Heart left ventricle (tissue), 16 donors: ENCODE measurements at regions not wholly inside any gene's neighbourhood (a gene's known extent, or its start where the extent isn't known, plus 50 kb on each side); places are given as distances from the start of the nearest gene placed in this dataset.

ENCODE experiments used
- ATAC-seq, 4 donors: fragments of 200-7000 bp; cut with Tn5 transposase; one replicate each; pipeline ENCODE4 v1.9.1; 2020 to 2022; ENCODE audit warnings: moderate library complexity in 4 of 4, mild to moderate bottlenecking in 3 of 4, moderate number of reproducible peaks in 1 of 4
- DNase-seq, 5 donors: peaks; one replicate each; pipeline ENCODE4 v3.0.0-alpha.2; 2020
- H3K27ac ChIP-seq, 12 donors: fragments of 200-600 bp; sonication (generic) in 4 of 12; one replicate each; pipeline versions ENCODE4 v1.5.0 to v1.8.0; 2016 to 2022; ENCODE audit warnings: mild to moderate bottlenecking in 2 of 12
- H3K27me3 ChIP-seq, 9 donors: fragments of 200-600 bp; sonication (generic) in 2 of 9; one replicate each; pipeline versions ENCODE4 v1.5.1 to v1.8.0; 2016 to 2022; ENCODE audit warnings: mild to moderate bottlenecking in 3 of 9
- H3K36me3 ChIP-seq, 9 donors: fragments of 200-600 bp; sonication (generic) in 2 of 9; one replicate each; pipeline versions ENCODE4 v1.5.0 to v1.8.0; 2018 to 2022; ENCODE audit warnings: mild to moderate bottlenecking in 2 of 9
- H3K4me1 ChIP-seq, 12 donors: fragments of 200-600 bp; sonication (generic) in 4 of 12; one replicate each; pipeline versions ENCODE4 v1.5.0 to v1.8.0; 2016 to 2022; ENCODE audit warnings: mild to moderate bottlenecking in 3 of 12
- H3K4me3 ChIP-seq, 12 donors: fragments of 200-600 bp; sonication (generic) in 4 of 12; one replicate each; pipeline versions ENCODE4 v1.5.0 to v1.8.0; 2017 to 2022; ENCODE audit warnings: mild to moderate bottlenecking in 9 of 12, moderate library complexity in 4 of 12
- H3K9me3 ChIP-seq, 12 donors: fragments of 200-600 bp; sonication (generic) in 4 of 12; one replicate each; pipeline versions ENCODE4 v1.5.0 to v1.8.0; 2016 to 2022; ENCODE audit warnings: mild to moderate bottlenecking in 1 of 12
- CTCF ChIP-seq, 12 donors: fragments of 200-600 bp; sonication (generic) in 4 of 12; IDR thresholded peaks; one replicate each; pipeline versions ENCODE4 v1.5.0 to v1.8.0; 2018 to 2022; ENCODE audit warnings: antibody characterized with exemption in 12 of 12, mild to moderate bottlenecking in 5 of 12
- POLR2A ChIP-seq, 2 donors: fragments of 450-650 bp; IDR thresholded peaks; one replicate each; pipeline ENCODE4 v1.6.1; 2017; ENCODE audit warnings: antibody characterized with exemption in 2 of 2, mild to moderate bottlenecking in 2 of 2, moderate library complexity in 2 of 2
- WGBS, 4 donors: extraction: QIAGEN DNeasy Blood & Tissue Kit in 2 of 4; methylation state at CpG; one replicate each; pipeline versions ENCODE4 v1.1.5 to v1.1.7; 2013 to 2018; 5-methylcytosine and 5-hydroxymethylcytosine counted together
- intact Hi-C, 10 donors: fragments of 100-400 bp; cut with DNase I; formaldehyde crosslinking; loops; one replicate each; pipeline versions ENCODE4 v1.11.1 to v1.14.2; 2022
- donor health status: ischemic (EF 13 %, LVEDD 7.1; RV severe dilation, severe dysfunction).
- donor health status: healthy with polysubstance abuse.
- donor health status: DM: no; HTN: yes; CAD: no.
- donor health status: DM: no; HTN: no; CAD: no.
- donor health status: ischemic (EF 25% LVEDD 6.9; RV normal size, moderate dysfunction).
- donor health status: ischemic (EF 25% LVEDD 5.7; RV mildly dilated, moderate dysfunction).
- donor health status: healthy.
- donor health status: DM: yes; HTN: yes; CAD: no.
- donor health status: ischemic (EF 35%, LVEDD 5.7; RV mildly dilated, moderate dysfunction).
- donor health status: nonischemic (EF 11% LVEDD 7.7; RV severe dilation, severe dysfunction).
- donor health status: DM: yes; HTN: yes; CAD: no.
- donor health status: PGD.
- donor health status: ischemic (EF 29% LVEDD 5.4; RV normal size, mild dysfunction).
- donor health status: nonischemic (EF 23%, LVEDD 6.1; RV moderate dilation, normal function).

- TF ChIP-seq POLR2A (IDR thresholded peaks at IDR 0.05) (no peak), CTCF (IDR thresholded peaks at IDR 0.05) (no peak)
- DNase-seq (no peak), ATAC-seq (no peak)
- H3K27ac ChIP-seq: no peak overlapping the region
- H3K27me3 ChIP-seq: no peaks in the 10 kb centered on the region
- peaks cover 0 to 37% (median 11%) of the 10 kb centered on the region in 12 donors for H3K9me3 ChIP-seq
- no peaks in the 10 kb centered on the region for H3K4me1 ChIP-seq
- intact Hi-C loops: no loop called here
- no peaks in the 10 kb centered on the region for H3K36me3 ChIP-seq
- no peak overlapping the region for H3K4me3 ChIP-seq
These were observed 310.0 kb upstream of the PCDH10 start for GRCh38 chr4:132839070-132839469.

- no peak for DNase-seq
- intact Hi-C loops: no loop called here
- Histone ChIP-seq H3K36me3 (no peaks in the 10 kb centered on the region), H3K9me3 (no peaks in the 10 kb centered on the region), H3K27me3 (no peaks in the 10 kb centered on the region), H3K4me3 (no peak overlapping the region), H3K27ac (no peak overlapping the region), H3K4me1 (no peaks in the 10 kb centered on the region)
- WGBS, 4 donors: 72 to 91% (median 81%) methylated on average over 1 of the region's 1 CpG
- no peak for TF ChIP-seq POLR2A (IDR thresholded peaks at IDR 0.05)
- TF ChIP-seq CTCF (IDR thresholded peaks at IDR 0.05): no peak
- no peak for ATAC-seq
These were observed 289.2 kb upstream of the PCDH10 start for GRCh38 chr4:132859929-132860328.

- Histone ChIP-seq H3K36me3 (no peaks in the 10 kb centered on the region), H3K27ac (no peak overlapping the region), H3K4me1 (no peaks in the 10 kb centered on the region), H3K27me3 (no peaks in the 10 kb centered on the region), H3K4me3 (no peak overlapping the region), H3K9me3 (no peaks in the 10 kb centered on the region)
- no peak for TF ChIP-seq CTCF (IDR thresholded peaks at IDR 0.05)
- no peak for TF ChIP-seq POLR2A (IDR thresholded peaks at IDR 0.05)
- intact Hi-C loops: no loop called here
- DNase-seq: no peak
- ATAC-seq: no peak
These were observed 288.1 kb upstream of the PCDH10 start for GRCh38 chr4:132860976-132861375.

GRCh38 chr4:132863619-132864018, 285.5 kb upstream of the PCDH10 start:
- 88 to 98% (median 94%) methylated on average over 1 of the region's 1 CpG for WGBS, 4 donors
- no peak for TF ChIP-seq POLR2A (IDR thresholded peaks at IDR 0.05)
- no peak for TF ChIP-seq CTCF (IDR thresholded peaks at IDR 0.05)
- Histone ChIP-seq H3K27ac (no peak overlapping the region), H3K4me3 (no peak overlapping the region), H3K36me3 (no peaks in the 10 kb centered on the region), H3K4me1 (no peaks in the 10 kb centered on the region), H3K27me3 (no peaks in the 10 kb centered on the region), H3K9me3 (no peaks in the 10 kb centered on the region)
- intact Hi-C loops: no loop called here
- no peak for ATAC-seq
- DNase-seq: no peak
